HUDEP-2 (cell line): ENCODE measurements at regions not wholly inside any gene's neighbourhood (a gene's known extent, or its start where the extent isn't known, plus 50 kb on each side); places are given as distances from the start of the nearest gene placed in this dataset.
"Not testable (repeated sequence)": the region's sequence is repeated elsewhere in the genome, so short reads cannot be mapped to it uniquely, and the experiment has no call there.

Source experiments
- DNase-seq, 76 experiments: peaks; one replicate each; lab custom pipeline; 2025; ENCODE audit not compliant: unreplicated experiment in 76 of 76; lab: John Stamatoyannopoulos, UW

DNA sequence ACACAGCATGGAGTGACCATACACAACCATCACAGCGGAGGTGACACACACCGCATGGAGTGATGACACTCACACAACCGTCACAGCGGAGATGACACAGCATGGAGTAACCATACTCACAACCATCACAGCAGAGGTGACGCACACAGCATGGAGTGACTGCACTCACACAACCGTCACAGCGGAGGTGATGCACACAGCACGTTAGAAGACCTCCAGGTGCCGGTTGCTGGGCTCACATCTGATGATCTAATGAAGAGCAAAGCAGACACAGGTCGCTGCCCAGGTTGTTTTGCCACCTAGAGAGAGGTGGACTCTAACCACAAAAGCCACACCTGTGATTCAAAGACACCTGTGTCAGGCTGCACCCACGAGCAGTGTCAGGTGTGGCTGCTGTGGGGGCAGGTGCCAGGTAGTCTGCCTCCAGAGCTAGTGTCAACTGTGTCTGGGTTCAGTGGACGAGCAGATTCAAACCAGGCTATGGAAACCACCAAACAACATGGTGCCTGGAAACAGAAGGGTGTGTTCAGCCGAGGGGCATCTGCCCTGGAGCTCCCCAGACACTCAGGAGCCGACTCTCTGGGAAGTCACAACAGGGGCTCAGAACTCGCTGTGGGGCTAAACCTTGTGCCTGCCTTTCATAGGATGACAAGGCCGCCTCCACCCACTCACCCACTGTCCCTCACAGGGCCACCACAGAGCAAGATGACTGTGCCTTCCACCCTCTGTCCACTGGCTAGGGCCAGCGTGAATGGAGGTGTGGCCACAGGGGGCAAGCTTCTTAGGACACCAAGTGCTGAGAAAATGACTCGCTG, 608.2 kb downstream of the TBC1D22A start:
- no peak for DNase-seq

DNA sequence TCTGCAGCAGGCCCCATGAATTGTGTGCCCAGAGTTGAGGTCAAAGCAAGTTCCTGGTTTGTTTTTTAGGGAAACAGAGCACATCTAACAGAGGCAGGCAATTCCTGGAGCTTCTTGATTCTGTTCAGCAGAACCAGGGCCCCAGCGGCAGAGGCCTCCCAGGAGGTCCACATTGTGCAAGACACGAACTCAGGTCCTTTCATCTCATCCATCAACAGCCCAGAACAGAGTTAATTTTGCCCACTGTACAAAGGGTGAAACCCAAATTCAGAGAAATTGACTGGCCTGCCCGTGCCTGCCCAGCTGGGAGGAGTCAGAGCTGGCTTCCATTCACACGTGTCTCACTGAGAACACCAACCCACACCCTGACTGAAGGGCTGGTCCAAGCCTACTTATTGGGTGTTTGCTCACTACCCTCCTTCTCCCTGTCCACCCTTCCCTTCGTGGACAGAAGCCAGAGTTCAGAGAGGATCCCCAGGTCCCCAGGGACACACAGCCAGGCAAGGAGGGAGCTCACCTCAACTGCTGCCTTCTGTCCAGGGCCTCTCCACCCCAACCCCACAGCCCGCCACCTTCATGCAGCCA, 607.1 kb downstream of the TBC1D22A start:
- no peak for DNase-seq

DNA sequence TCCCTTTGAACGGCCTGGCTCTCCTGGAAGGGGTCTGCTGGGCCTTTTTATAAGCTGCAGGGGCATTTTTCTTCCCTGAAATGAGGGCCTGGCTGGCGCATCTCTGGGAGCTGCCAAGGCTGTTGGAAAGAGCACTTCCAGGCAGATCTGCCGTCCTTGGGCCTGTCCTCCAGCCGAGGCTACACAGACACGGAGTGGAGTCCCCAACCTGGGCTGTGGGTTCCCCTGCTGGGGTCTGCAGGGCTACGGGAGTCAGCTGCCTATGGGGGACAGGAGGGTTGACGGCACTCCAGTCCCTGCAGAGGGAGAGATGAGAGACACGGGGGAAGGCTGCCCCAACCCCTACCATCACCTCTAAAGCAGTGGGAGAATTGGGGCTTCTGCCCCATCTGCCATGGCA, 606.6 kb downstream of the TBC1D22A start:
- no peak for DNase-seq

DNA sequence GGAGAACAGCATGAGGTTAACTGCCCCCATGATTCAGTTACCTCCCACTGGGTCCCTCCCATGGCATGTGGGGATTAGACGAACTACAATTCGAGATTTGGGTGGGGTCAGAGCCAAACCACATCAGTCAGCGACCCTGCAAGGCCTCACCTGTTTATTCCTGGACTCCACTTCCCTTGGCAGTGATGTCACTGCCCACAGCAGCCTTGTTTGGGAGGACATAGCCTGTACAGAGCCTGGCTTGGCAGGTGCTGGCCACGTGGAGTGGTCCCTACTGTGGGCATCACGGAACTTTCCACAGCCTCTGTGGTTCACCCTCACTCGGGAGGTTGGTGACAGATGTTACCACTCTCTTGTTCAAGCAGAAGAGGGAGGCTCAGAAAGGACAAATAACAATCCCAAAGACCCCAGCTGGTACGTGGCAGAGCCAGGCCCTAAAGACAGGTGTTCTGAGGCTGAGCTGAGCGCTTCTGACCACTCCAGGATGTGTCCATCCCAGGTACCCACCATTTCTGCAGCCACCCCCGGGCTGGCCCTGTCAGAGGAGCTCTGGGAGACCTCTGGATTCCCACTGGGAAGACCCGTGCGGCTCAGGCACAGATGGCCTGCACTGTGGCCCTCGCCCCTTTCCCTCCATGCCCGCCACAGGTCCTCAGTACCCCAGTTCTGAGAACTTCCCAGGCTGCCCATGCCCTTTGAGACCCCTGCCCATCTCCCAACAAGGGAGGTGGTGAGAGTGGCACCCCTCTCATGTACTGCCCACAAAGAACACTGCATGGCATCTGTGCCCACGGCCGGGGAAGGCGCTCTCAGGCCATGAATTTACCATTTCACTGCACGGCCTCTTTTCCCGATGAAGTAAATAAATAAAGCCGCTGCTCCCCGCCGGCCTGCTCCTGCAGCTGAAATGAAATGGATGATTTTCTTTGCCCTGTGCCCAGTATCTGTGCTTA, 605.8 kb downstream of the TBC1D22A start:
- DNase-seq = no peak

DNA sequence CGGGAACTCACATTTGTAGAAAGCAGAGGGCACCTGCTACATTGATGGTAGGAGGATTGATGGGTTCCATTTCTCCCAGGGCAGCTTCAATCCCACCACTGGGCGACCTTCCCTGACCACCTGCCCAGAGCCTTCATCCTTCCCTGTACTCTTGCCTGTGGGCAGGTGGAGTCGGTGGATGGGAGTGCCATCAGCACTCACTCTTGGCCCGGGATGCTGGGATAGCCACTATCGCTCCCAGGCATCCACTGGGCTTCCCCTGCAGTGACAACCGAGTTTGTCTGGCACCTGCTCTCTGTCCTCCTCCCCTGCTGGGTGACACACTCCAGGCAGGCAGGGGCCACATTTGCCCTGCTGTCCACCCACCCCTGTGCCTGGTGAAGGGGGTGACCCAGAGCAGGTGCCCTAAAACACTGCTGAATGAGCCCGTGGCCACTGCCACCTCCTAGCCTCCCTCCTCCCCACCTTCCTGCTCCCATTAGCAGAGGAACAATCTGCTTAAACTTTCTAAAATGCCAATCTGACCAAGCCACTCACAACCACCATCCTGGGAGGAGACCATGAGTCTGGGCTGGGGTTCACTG, 604.7 kb downstream of the TBC1D22A start:
- DNase-seq = no peak

DNA sequence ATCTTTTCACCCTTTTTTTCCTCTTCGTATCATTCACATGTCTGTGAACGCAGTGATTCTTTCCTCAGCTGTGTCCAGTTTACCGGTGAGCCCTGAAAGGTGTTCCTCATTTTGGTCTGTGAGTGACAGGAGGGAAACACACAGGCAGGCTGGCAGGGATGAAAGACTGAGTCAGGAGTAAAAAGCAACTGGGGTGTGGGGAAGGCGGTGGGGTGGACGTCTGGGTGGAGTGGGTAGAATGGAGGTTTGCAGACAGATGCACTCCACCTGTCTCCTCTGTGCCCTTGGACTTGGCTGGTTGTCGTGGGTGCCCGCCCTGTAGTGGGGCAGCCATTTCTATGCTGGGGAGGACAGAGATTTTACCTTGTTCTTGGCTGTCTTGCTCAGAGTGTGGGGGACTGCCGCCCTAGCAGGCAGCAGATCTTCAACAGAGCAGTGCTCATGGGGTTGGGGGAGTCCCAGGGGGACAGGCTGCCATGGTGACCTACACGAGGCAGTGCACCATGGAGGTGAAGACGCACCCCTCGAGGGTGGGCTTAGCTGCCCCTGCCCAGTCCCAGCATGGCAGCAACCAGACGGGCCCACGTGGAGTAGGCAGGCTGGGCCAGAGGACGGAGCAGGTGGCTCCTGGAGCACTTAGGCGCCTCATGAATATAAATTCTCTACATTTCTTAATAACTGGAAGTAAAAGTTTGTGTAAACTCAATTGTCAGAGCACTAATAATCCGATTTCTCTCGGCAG, 603.7 kb downstream of the TBC1D22A start:
- DNase-seq = no peak

DNA sequence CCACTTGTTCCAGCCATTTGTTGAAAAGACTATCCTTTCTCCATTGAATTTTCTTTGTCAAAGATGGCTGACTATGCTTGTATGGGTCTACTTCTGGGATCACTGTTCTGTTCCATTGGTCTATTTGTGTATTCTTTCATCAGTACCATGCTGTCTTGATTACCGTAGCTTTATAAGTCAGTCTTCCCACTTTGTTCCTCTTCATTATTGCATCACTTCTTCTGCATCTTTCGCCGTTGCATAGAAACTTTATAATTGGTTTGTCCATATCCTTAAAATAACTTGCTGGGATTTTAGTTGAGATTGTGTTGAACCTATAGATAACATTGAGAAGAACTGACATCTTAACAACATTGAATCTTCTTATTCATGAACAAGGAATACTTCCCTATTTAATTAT, 598.8 kb downstream of the TBC1D22A start:
- DNase-seq = no peak

DNA sequence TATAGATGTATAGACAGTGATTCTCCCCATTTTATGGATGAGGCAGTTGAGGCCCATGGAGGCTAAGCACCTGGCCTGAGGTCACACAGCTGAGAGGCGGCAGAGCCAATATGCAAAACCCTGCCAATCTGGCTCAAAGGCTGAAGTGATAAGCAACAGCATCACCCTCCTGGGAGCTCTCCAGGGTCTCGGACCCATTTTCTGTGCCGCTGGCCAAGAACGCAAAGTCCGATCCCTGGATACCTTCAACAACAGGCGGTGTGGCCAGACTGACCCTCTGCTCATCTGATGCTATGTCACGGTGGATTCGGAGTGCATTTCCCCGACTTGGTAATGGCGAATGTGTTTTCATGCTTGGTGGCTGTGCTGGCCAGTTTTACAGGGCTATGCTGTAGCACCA, 595.0 kb downstream of the TBC1D22A start:
- DNase-seq = no peak

DNA sequence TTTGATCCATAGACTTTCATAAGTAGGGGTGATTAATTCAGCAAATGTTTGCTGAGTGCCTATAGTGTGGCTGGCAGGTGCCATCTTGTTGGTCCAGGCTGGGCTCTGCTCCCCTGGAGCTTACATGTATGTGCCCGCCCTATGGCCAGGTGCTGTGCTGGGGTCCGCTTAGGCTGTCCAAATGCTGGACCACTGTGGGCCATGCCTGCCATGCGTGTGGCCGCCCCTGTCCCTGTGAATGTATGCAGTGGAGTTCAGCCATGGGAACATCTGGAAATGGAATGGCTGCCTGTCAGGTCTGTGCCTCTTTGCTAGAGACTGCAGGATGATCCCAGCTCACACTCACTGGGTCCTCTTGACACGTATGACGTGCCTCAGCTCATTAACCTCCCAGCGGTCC, 594.6 kb downstream of the TBC1D22A start:
- no peak for DNase-seq

DNA sequence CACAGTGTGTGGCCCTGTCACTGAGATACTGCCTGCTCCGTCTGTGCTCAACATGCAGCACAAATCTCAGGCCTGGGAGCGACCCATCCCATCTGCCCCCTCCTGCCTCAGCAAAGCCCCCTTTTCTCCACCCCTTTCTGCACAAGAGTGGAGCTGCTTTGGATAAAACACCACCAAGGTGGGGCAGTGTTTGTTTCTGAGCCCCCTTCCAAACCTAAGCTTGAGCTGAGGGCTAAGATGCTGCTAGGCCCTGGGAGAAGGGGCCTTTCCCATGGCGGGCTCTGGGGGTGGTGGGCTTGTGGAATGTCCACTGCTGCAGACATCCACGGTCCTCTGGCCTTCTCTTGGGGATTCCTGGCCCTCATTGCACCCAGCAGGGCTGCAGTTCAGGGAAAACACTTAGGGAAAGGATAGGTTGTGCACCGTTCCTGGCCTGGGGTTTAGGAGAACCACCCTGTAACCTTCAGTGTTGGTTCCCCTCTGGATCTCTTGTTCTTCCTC, 594.1 kb downstream of the TBC1D22A start:
- no peak for DNase-seq

DNA sequence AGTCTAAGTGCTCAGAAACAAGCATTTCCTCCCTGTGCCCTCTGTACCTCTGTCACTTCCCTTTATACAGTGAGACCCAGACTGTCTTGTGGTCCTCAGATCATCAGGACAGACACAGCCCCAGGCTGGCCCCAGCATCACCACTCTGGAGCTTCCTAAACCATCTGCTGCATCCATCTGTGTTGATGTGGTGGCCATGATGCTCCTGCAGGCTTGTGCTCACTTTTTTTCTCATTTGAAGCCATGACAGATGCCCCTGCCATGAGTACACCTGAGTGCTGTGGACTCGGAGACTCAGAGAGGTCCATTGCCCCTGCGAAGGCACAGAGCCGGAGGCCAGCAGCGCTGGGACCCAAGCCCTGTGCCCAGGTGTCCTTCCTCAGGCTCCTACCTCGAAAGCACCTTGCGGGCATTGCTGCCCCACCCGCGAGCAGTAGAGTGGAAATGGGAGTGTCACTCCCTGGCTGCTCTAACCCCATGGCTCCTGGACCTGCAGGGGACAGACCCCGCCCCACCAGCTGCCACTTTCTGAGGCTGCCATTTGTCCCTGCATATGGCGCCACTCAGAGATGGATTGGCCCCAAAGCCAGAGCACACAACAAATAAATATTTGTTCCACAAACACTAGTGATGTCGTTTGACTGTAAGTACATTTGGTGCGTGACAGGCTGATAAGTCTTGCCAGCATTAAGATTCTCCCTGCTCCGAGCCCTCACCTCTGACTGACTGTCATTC, 593.5 kb downstream of the TBC1D22A start:
- no peak for DNase-seq

DNA sequence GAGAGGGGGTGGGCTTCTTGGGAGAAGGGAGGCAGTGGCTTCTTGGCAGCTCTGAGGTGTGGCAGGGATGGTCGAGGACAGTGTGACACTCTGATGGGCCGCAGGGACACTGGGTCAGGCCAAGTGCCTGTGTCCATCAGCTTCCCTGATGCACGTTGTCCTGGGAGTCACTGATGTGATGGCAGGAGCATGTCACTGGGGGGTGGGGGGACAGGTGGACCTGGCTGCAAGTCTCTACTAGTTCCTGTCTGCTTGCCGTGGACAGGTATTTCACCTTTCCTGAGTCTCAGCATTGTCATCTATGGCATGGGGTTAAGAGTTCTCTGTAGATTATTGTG, 592.9 kb downstream of the TBC1D22A start:
- DNase-seq = no peak

DNA sequence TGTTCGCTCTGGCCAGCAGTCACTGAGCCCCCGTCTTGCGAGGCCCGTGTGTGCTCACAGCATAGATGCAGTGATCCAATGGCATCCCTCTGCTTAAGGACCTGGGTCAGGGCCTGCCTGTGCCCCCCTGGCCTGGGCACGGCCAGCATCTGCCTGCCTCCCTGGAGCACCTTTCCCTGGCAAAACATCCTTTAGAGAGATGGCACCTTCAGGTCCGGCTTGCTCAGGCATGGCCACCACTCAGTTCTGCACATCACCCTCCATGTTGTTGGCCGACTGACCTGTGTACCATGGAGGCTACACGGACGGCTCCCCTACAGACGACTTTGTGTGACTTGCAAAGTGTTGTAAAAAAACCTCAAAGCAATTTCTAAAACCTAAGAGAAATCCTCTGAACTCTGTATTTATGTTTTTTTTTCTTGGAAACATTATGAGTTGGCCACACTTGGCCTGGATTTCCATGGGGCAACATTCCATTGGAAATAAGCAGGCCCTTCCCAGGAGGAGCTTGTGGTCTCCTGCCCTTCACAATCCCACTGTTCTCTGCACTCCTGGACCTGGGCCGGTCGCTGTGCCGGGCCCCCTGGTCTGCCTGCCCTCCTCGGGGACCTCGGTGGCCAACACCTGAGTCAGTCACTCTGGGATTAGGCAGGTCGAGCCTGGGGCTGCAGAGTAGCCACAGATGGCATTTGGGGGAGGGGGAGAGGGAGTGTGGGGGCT, 592.4 kb downstream of the TBC1D22A start:
- no peak for DNase-seq

DNA sequence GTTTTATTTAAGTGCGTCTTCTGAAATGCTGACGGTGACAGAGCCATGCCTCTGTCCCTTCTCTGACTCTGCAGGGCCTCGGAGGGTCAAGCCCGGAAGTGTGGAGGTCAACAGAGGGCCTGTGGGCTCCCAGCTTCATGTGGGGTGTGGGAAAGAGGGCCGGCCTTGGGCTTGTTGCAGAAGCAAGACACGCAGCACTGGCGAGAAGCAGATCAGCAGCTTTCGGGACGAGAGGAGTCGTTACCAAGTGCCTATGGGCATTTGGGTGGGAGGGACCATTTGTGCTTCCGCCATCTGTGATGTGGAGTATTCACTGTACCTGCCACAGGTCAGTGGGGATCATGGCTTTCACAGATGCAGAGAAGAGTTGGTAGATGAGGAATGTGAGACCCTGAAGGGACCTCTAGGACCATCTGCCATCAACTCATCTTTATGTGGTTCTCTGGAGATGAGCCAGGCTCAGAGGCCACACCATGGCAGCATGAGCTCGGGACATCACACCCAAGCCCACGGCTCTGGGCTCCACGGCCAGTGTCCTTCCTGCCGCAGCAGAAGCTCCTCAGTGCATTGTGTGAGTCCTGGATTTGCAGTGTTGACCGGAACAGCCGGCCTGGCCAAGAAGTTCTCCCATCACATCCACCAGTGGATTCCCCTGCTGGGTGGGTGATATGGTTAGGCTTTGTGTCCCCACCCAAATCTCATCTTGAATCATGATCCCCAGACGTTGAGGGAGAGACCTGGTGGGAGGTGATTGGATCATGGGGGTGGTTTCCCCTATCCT, 590.7 kb downstream of the TBC1D22A start:
- DNase-seq = no peak

DNA sequence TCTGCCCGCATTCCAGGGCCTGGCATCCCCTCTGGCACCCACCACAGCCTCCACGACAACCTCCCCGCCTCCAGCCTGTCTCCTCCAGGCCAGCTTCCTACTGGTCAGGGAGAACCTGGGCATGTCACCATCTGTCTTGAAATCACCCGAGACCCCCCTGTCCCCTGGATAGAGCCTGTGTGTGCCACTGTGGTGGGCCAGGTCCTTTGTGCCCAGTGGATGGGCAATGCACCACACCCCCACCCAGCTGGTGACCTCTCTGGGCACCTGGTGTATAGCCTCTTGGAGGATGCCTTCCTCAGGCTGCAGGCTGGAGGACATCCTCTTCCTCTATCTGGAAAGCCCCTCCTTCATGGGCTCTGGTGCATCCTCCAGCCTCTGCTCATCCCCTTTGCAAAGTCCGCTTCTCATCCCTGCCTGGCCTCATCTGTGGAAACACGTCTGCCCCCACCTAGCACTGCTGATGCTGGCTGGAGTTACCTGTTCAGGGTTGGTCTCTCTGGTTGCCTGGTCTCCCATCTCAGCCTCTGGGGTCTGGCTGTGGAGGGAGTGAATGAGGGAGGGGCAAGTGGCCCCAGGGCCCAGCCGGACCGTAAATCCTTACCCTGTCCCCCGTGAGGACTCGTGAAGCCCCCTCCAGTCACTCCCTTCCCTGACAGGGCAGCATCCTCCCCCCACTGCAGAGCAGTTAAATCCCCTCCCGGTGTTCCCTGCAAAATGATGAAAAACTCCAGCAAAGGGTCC, 589.6 kb downstream of the TBC1D22A start:
- DNase-seq = no peak

DNA sequence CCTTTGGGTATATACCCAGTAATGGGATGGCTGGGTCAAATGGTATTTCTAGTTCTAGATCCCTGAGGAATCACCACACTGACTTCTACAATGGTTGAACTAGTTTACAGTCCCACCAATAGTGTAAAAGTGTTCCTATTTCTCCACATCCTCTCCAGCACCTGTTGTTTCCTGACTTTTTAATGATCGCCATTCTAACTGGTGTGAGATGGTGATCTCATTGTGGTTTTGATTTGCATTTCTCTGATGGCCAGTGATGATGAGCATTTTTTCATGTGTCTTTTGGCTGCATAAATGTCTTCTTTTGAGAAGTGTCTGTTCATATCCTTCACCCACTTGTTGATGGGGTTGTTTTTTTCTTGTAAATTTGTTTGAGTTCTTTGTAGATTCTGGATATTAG, 583.8 kb downstream of the TBC1D22A start:
- DNase-seq = not testable (repeated sequence)

DNA sequence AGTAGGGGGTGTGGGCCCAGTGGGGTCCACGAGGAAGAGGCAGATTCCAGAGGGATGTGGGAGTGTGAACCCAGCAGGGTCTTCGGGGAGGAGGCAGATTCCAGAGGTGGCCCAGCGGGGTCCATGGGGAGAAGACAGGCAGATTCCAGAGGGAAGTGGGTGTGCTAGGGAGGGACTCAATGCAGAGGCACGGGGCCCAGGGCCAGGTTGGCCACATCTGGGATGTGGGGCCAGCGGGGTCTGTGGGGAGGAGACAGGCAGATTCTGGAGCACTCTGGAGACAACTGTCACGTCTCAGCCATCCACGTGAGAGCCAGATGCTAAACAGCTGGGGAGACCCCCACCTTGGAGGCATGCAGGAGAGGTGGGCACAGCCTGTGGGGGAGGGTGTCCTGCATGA, 582.6 kb downstream of the TBC1D22A start:
- DNase-seq = no peak

DNA sequence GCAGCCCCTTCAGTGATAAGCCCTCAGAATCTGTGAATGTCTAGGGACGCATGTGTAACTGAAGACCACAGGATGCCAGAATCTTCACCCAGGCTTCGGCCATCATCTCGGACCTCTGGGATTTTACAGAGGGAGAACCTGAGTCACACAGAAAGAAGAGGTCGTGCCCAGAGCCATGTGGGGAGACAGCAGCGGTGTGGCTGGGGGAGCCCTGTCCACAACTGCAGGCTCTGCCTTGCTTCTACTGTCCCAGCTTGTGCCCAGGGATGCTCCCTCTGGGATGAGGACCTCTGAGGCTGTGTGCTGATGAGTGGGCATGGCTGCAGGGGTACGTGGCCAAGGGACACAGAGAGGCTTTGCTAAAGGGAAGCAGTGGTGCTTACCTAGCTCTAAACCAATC, 582.0 kb downstream of the TBC1D22A start:
- DNase-seq = no peak
